Omental fat pad (tissue), 3 donors: ENCODE measurements at regions not wholly inside any gene's neighbourhood (a gene's known extent, or its start where the extent isn't known, plus 50 kb on each side); places are given as distances from the start of the nearest gene placed in this dataset.

Source experiments
- ATAC-seq: fragments of 150-250 bp; one replicate; pipeline ENCODE4 v1.9.1; 2016; ENCODE audit warnings: mild to moderate bottlenecking, moderate library complexity; ENCODE audit not compliant: low FRiP score
- DNase-seq: peaks from one replicate; pipeline ENCODE4 v3.0.0-alpha.2; 2019; ENCODE audit warnings: low spot score
- TF ChIP-seq, protein P1 (sequence below), 3 donors: fragments of 450-650 bp; IDR thresholded peaks; one replicate each; pipeline ENCODE4 v1.5.1; 2016 to 2017; ENCODE audit warnings: antibody characterized with exemption in 3 of 3, mild to moderate bottlenecking in 3 of 3, moderate library complexity in 2 of 3

DNA sequence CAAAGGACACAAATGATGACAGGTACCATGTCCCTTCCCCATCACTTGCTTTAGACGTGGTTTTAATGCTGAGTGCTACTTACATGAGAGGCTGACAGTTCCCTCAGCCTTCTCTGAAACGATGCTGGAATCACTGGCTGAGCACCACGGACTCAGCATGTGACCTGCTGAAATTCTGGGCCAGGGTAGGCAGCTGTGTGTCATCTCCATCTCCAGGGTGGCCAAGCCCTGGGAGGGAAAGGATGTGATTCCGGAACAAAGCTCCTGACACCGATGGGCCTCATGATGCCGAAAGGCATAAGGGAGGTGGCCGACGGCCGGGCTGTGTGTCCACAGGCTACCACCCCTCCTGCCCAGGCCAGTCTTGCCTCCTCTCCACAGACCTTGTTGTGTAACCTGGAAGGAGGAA is 184.3 kb upstream of the CST7 start:
- TF ChIP-seq, protein P1, sequence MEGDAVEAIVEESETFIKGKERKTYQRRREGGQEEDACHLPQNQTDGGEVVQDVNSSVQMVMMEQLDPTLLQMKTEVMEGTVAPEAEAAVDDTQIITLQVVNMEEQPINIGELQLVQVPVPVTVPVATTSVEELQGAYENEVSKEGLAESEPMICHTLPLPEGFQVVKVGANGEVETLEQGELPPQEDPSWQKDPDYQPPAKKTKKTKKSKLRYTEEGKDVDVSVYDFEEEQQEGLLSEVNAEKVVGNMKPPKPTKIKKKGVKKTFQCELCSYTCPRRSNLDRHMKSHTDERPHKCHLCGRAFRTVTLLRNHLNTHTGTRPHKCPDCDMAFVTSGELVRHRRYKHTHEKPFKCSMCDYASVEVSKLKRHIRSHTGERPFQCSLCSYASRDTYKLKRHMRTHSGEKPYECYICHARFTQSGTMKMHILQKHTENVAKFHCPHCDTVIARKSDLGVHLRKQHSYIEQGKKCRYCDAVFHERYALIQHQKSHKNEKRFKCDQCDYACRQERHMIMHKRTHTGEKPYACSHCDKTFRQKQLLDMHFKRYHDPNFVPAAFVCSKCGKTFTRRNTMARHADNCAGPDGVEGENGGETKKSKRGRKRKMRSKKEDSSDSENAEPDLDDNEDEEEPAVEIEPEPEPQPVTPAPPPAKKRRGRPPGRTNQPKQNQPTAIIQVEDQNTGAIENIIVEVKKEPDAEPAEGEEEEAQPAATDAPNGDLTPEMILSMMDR (IDR thresholded peaks at IDR 0.05) = no peak
- no peak for DNase-seq

GRCh38 chr20:24765316-24766142 is 183.5 kb upstream of the CST7 start:
- ATAC-seq (no peak), DNase-seq (no peak)
- TF ChIP-seq, protein P1 (IDR thresholded peaks at IDR 0.05) = no peak

More for the DNA sequence above, 184.3 kb upstream of the CST7 start:
- no peak for ATAC-seq

- no peak for DNase-seq
- ATAC-seq = no peak
Observed at GRCh38 chr20:24766143-24766527, 182.9 kb upstream of the CST7 start.

DNA sequence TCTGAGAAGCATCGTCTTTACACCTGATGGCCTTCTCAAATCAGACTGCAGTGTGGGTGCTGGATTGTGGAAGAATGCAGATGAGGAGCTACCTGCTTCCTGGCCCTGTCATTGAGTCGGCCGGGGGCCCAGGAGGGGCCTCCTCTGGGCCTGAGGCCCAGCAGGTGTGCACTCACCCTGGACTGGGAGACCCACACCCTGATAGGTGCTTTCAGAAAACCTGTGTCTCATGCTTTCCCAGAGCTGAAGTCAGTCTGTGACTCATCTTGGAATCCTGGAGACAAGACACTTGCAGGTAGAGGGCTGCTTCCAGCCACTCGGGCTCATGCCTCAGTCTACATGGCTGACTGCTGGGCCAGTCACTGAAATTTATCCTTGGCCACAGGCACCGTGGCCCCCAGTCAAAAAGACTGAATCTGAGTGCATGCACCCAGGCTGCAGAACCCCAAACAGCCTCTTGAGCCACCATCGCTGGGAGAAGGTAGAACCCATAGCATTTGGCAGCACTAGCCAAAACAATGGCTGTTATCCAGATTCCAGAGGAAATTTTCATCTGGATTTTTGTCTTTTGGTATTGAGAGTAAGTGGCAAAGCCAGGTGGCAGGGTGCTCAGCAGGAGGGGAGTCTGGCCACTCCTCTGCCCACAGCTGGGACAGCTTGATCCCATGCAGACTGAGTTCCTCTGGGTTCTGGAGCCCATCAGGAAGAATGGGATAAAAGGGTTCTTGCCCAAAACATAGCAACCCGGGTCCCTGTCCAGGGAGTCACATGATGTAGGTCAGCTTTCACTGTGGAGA is 182.0 kb upstream of the CST7 start:
- no peak for DNase-seq
- TF ChIP-seq, protein P1 (IDR thresholded peaks at IDR 0.05) = no peak

More at GRCh38 chr20:24766143-24766527, 182.9 kb upstream of the CST7 start:
- TF ChIP-seq, protein P1 (IDR thresholded peaks at IDR 0.05) = no peak

DNA sequence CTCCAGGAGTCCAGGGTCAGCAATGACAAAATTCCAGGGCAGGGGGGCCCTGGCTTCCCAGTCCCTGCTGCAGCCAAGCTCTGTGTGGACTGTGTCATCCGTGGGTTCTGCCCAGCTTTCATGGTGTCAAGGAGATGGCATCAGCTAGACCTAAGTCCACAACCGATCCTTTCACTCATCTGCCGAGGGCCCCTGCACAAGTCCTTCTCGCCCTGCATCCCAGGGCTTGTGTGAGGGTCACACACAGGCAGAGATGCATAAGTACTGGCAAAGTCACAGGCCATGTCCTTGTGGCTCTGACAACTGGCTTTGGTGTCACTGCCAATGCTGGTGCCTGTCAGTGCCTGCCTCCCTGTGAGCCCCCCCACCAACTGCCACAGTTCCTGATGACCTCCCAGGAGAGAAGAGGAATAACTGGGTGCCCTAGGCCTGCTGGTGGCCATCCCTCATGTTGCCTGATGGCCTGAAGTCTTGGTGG is 181.4 kb upstream of the CST7 start:
- no peak for DNase-seq
- TF ChIP-seq, protein P1 (IDR thresholded peaks at IDR 0.05) = no peak
- ATAC-seq = no peak

More for the DNA sequence above, 182.0 kb upstream of the CST7 start:
- no peak for ATAC-seq

- DNase-seq (no peak), ATAC-seq (no peak)
- TF ChIP-seq, protein P1 (IDR thresholded peaks at IDR 0.05) = no peak
Observed at GRCh38 chr20:24768201-24768636, 180.8 kb upstream of the CST7 start.
